Hepatocyte (in vitro differentiated cells): ENCODE measurements at regions not wholly inside any gene's neighbourhood (a gene's known extent, or its start where the extent isn't known, plus 50 kb on each side); places are given as distances from the start of the nearest gene placed in this dataset.

Experiments used
- CTCF ChIP-seq: fragments of 200-600 bp; sonication (generic); IDR thresholded peaks from 2 replicates; pipeline ENCODE4 v1.5.1; 2016; ENCODE audit warnings: antibody characterized with exemption, mild to moderate bottlenecking; ENCODE audit not compliant: poor library complexity
- EZH2 ChIP-seq: fragments of 200-600 bp; sonication (generic); IDR thresholded peaks from 2 replicates; pipeline ENCODE4 v1.6.1; 2016; ENCODE audit warnings: antibody characterized with exemption, mild to moderate bottlenecking, borderline replicate concordance
- EZH2phosphoT487 ChIP-seq: fragments of 200-600 bp; sonication (generic); IDR thresholded peaks from one replicate; pipeline ENCODE4 v1.6.1; 2018; ENCODE audit warnings: antibody characterized with exemption, mild to moderate bottlenecking, low read depth, moderate library complexity; ENCODE audit not compliant: unreplicated experiment, severe bottlenecking

DNA sequence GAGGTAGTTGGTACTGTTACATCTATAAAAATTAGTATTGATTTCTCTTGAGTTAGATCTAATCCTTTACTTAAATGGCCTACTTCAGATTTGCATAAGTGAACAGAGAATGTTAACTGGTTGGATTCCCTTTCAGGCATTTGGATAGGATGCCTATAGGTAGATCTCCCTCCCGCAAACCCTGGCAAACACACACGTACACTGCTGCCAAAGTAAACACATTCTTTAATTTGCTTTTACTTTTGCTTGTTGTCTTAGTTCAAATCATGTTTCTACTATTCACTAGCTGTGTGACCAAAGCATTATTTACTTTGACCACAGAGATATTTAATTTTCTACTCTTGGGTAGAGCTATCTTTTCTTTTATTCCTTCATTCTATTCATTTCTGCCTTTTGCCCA is 936.1 kb upstream of the FBXO33 start:
- TF ChIP-seq CTCF (no peak), EZH2phosphoT487 (no peak), EZH2 (no peak)
